ENCODE measurements at regions not wholly inside any gene's neighbourhood (a gene's known extent, or its start where the extent isn't known, plus 50 kb on each side); places are given as distances from the start of the nearest gene placed in this dataset.

DNA sequence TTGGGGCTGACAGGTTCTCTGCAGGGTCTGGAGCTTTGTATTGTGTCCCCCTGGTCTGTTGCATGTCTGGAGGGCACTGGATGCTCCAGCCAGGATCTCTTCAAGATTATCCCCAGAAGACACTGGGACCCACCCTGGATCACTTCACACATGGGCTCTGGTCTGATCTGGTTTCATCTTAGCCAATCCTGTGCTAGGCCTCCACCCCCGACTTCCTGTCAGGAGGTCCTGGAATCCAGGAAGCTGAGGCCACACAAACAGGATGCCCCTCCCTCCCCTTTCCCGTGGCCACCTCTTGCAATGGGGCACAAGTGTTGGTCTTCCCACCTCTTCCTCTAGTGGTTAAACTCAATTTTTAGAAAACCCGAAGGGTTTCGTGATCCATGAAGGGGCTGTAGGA lies 242.6 kb upstream of the MVB12B start:
- H2AFZ ChIP-seq (ENCODE audit: low read depth), result no peak overlapping the region
- H3K27ac ChIP-seq, result no peak overlapping the region
- H3K36me3 ChIP-seq (ENCODE audit: insufficient read depth), result no peaks in the 10 kb centered on the region
- no peak overlapping the region for H3K4me2 ChIP-seq
- H3K4me1 ChIP-seq (ENCODE audit: low read depth, poor library complexity, severe bottlenecking), result no peaks in the 10 kb centered on the region
- H4K20me1 ChIP-seq (ENCODE audit: insufficient read depth), result no peaks in the 10 kb centered on the region
- H3K27me3 ChIP-seq (ENCODE audit: insufficient read depth, low read depth), result peaks cover 19% of the 10 kb centered on the region; the same call in 1 of the 2 replicates
- no peak for TF ChIP-seq CTCF (conservative IDR thresholded peaks at IDR 0.05; ENCODE audit: low read depth, low read length)
- no peaks in the 10 kb centered on the region for H3K79me2 ChIP-seq (ENCODE audit: insufficient read depth, low read depth)
- no peak overlapping the region for H3K9ac ChIP-seq
- no peak overlapping the region for H3K4me3 ChIP-seq (IDR thresholded peaks at IDR 0.05; ENCODE audit: insufficient read depth, low read depth, low read length)

DNA sequence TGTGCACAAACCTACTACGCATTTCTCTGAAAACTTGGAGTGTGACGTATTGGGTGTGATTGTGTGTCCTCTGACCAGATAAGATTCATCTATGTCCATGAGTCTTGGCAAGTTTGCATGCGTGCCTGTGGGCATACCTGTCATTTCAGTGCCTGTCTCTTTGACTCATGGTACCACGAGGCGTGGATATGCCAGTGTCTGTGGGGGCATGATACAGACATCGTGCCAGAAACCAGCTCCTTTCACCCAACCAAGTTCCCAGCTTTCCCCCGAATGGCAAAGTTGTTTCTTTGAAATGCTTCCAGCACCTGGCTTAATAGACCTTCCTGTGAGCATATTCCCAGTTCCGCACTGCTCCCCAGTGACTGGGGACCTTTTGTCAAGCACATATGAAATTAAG lies 241.9 kb upstream of the MVB12B start:
- no peak overlapping the region for H3K4me3 ChIP-seq (IDR thresholded peaks at IDR 0.05; ENCODE audit: insufficient read depth, low read depth, low read length)
- H3K27me3 ChIP-seq (ENCODE audit: insufficient read depth, low read depth), result peaks cover 16% of the 10 kb centered on the region; the same call in 1 of the 2 replicates
- no peaks in the 10 kb centered on the region for H3K36me3 ChIP-seq (ENCODE audit: insufficient read depth)
- H3K4me2 ChIP-seq, result no peak overlapping the region
- no peaks in the 10 kb centered on the region for H3K4me1 ChIP-seq (ENCODE audit: low read depth, poor library complexity, severe bottlenecking)
- no peak overlapping the region for H2AFZ ChIP-seq (ENCODE audit: low read depth)
- no peak overlapping the region for H3K9ac ChIP-seq
- H3K79me2 ChIP-seq (ENCODE audit: insufficient read depth, low read depth), result no peaks in the 10 kb centered on the region
- H3K27ac ChIP-seq, result no peak overlapping the region
- no peak for TF ChIP-seq CTCF (conservative IDR thresholded peaks at IDR 0.05; ENCODE audit: low read depth, low read length)
- no peaks in the 10 kb centered on the region for H4K20me1 ChIP-seq (ENCODE audit: insufficient read depth)

DNA sequence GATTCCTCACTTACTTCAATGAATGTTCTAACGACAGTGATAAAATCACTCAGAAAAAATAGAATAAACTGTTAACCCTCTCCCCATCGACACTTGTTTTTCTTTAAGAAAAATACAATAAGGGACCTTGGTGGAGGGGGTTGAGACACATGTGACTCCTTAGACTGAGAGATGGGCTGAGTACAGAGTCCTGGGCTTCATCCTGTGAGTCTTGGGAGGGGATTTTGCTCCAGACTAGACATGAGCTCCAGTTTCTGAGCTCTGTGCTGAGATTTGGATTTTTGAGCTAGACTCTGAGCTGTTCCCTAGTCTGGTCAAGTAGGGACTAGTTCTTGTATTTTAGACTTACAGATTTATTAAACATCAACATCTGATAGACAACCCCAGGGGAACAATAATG lies 241.5 kb upstream of the MVB12B start:
- Histone ChIP-seq H3K27me3 (ENCODE audit: insufficient read depth, low read depth) (peaks cover 16% of the 10 kb centered on the region; the same call in 1 of the 2 replicates), H3K36me3 (ENCODE audit: insufficient read depth) (no peaks in the 10 kb centered on the region), H3K4me1 (ENCODE audit: low read depth, poor library complexity, severe bottlenecking) (no peaks in the 10 kb centered on the region), H3K4me3 (IDR thresholded peaks at IDR 0.05; ENCODE audit: insufficient read depth, low read depth, low read length) (no peak overlapping the region), H3K9ac (no peak overlapping the region), H4K20me1 (ENCODE audit: insufficient read depth) (no peaks in the 10 kb centered on the region), H3K4me2 (no peak overlapping the region), H3K79me2 (ENCODE audit: insufficient read depth, low read depth) (no peaks in the 10 kb centered on the region), H3K27ac (no peak overlapping the region), H2AFZ (ENCODE audit: low read depth) (no peak overlapping the region)
- no peak for TF ChIP-seq CTCF (conservative IDR thresholded peaks at IDR 0.05; ENCODE audit: low read depth, low read length)

GRCh38 chr9:126088336-126088735 lies 238.3 kb upstream of the MVB12B start:
- no peak overlapping the region for H3K9ac ChIP-seq
- no peaks in the 10 kb centered on the region for H3K27me3 ChIP-seq (ENCODE audit: insufficient read depth, low read depth)
- no peaks in the 10 kb centered on the region for H3K36me3 ChIP-seq (ENCODE audit: insufficient read depth)
- no peak overlapping the region for H2AFZ ChIP-seq (ENCODE audit: low read depth)
- H3K4me1 ChIP-seq (ENCODE audit: low read depth, poor library complexity, severe bottlenecking), result no peaks in the 10 kb centered on the region
- H3K4me2 ChIP-seq, result no peak overlapping the region
- no peak for TF ChIP-seq CTCF (conservative IDR thresholded peaks at IDR 0.05; ENCODE audit: low read depth, low read length)
- H3K79me2 ChIP-seq (ENCODE audit: insufficient read depth, low read depth), result no peaks in the 10 kb centered on the region
- no peak overlapping the region for H3K4me3 ChIP-seq (IDR thresholded peaks at IDR 0.05; ENCODE audit: insufficient read depth, low read depth, low read length)
- no peak overlapping the region for H3K27ac ChIP-seq
- no peaks in the 10 kb centered on the region for H4K20me1 ChIP-seq (ENCODE audit: insufficient read depth)
